ENCODE measurements at regions not wholly inside any gene's neighbourhood (a gene's known extent, or its start where the extent isn't known, plus 50 kb on each side); places are given as distances from the start of the nearest gene placed in this dataset.
"Not testable (repeated sequence)": the region's sequence is repeated elsewhere in the genome, so short reads cannot be mapped to it uniquely, and the experiment has no call there.

DNA sequence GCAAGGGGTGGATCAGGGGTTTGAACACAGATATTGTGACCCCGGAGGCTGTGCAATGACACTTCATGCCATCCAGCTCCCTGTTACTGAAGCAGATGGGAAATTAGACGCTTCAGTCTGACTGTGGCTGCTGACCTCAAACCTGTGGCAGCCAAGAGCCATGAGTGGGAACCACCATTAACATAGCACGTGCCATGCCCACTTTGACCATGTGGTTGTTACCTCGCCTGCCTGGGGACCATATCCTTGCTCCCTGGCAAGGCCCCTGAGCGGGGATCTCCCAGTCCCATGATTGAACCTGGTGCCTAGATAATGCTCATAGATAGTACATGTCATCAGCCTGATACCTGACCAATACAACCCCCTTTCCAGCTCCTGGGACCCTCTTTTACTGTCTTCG, 68.9 kb downstream of the CYP26B1 start:
- no peak for DNase-seq

DNA sequence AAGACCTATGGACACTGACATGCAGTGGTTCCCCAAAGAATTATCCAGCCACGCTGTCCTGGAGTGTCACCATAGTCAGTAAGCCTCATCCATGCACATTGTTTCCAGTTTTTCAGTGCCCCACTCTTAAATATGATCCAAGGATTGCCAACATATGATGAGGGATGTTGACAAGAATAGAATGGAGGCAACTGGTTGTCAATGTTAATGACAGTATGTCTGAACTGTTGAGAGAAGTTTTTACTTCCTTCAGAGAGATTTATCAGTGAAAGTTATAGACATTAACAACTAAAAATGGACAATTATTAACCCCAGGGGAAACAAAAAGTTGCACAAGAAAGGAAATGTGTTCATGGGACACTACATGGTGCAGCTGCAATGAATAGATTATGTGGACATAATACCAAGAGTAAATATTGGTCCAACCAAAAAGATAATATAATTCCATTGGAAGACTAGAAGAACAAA, 69.9 kb downstream of the CYP26B1 start:
- no peak for DNase-seq

DNA sequence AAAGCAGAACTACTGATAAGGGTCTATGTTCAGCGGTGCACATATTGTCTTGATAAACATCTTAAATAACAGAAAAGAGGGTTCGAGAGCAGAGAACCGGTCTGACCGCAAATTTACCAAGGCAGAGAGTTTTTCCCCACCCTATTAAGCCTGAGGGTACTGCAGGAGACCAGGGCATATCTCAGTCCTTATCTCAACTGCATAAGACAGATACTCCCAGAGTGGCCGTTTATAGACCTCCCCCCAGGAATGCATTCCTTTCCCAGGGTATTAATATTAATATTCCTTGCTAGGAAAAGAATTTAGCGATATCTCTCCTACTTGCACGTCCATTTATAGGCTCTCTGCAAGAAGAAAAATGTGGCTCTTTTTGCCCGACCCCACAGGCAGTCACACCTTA, 74.3 kb downstream of the CYP26B1 start:
- DNase-seq, result not testable (repeated sequence)

DNA sequence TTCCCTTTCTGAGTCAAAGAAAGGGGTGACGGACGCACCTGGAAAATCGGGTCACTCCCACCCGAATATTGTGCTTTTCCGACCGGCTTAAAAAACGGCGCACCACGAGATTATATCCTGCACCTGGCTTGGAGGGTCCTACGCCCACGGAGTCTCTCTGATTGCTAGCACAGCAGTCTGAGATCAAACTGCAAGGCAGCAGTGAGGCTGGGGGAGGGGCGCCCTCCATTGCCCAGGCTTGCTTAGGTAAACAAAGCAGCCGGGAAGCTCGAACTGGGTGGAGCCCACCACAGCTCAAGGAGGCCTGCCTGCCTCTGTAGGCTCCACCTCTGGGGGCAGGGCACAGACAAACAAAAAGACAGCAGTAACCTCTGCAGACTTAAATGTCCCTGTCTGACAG, 83.5 kb downstream of the CYP26B1 start:
- DNase-seq, result not testable (repeated sequence)

DNA sequence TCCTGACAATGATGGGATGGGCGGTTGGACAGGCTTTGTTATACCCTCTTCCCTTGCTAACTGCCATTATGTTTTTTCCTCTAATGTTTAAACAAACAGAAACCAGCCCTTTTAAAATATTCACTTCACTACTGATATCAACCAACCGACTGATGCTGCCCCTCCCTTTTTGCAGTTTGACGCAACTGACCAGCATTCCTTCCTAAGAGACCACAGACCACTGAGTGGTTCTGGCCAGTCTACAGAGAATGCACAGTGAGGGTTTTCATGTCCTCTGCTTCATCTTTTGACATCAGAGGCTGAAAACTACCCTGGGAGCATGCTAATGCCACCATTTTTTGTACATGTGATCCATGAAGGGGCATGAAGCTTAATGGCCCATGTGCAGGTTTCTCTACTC, 85.3 kb downstream of the CYP26B1 start:
- no peak for DNase-seq

DNA sequence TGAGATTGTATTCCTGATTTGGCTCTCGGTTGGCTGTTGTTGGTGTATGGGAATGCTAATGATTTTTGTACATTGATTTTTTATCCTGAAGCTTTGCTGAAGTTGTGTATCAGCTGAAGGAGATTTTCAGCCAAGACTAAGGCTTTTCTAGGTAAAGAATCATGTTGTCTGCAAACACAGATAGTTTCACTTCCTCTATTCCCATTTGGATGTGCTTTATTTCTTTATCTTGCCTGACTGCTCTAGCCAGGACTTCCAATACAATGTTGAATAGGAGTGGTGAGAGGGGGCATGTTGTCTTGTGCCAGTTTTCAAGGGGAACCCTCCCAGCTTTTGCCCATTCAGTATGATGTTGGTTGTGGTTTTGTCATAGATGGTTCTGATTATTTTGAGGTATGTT, 90.4 kb downstream of the CYP26B1 start:
- no peak for DNase-seq

DNA sequence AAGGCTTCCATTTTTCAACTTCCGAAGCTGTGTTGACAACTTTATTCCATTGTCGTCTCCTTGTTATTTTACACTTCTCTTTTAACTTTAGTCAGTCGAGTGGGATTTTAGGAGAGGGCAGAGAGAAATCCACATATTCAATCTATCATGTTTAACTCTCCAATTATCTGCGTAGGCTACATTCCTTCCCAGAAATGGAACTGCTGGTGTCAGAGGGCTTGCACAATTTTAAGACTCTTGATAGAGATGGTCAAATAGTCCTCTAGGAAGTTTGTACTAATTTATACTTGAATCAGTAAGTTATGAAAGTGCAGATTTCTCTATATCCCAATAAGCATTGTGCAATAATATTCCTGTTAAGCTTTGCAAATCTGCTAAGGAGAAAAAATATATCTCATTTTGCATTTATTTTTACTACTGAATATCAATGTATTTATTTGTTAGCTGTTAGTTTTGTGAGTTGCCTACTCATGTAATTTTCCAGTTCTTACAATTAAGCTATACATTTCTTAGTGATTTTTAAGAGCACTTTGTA, 95.6 kb downstream of the CYP26B1 start:
- no peak for DNase-seq

DNA sequence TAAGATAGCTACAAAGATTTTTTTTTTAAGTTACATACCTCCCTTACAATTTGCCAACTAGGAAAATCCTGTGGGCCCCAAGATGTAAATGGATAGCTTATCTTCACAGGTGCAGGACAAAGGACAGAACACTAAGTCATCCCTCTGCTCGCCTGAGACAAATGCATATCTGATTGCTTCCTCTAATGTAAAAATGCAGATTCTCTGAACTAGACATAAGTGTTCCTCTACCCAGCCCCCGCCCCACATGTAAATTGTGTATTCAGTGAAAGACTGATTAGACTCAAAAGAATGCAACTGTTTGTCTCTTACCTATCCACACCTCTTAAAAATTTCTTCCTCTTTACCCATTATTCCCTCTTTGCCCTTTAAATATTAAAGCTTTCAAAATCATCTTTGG, 96.5 kb downstream of the CYP26B1 start:
- no peak for DNase-seq

DNA sequence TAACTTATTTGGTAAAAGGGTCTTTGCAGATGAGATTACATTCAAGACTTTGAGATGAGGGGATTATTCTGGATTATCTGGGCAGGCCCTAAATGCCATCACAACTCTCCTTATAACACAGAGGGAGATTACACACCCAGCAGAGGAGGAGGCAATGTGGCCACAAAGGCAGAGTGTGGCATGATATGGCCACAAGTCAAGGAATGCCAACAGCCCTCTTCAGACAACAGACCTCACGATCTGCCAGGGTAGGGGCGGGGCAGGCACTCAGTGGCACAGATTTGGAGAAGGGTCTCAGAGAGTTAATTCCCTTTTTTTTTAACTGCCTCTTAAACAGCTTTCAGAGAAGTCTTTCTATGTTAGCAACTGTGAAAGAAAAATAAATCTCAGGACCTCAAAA, 96.9 kb downstream of the CYP26B1 start:
- no peak for DNase-seq

DNA sequence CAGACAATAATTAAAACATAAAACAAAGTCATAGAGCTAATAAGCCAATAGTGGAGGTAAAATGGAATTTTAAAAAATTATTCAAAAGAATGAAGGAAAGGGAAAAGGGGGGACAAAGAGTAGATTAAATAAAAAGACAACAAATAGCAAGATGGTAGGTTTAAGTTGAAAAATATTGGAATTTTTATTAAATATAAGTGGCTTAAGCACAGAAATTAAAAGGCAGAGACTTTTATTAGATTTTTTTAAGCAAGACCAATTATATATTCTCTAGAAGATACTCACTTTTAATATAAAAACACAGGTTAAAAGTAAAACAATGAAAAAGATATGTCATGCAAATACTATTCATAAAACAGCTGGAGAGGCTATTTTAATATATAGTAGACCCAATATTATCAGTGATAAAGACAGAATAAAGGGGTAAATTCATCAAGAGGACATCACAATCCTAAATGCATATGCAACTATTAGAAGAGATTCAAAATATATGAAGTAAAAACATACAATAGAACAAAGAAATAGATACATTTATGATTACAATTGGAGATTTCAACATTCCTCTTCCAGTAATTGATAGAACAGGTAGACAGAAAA, 98.7 kb downstream of the CYP26B1 start:
- DNase-seq, result no peak

DNA sequence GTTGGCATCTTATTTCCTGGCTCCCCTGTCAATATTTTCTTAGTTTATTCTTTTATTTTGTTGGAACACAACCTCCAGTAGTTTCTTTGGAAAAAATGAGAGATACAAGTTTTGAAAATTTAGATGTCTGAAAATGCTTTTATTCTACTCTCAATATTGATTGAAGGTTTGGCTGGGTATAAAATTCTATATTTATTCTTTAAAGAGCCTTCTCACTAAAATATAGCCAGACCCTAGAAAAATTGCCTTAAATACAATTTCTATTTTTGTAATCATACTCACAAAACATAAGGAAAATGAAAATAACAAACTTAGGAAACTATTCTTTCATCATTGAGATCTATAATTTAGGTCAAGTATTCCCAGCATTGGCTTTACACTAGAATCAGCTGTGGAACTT, 103.7 kb downstream of the CYP26B1 start:
- no peak for DNase-seq

DNA sequence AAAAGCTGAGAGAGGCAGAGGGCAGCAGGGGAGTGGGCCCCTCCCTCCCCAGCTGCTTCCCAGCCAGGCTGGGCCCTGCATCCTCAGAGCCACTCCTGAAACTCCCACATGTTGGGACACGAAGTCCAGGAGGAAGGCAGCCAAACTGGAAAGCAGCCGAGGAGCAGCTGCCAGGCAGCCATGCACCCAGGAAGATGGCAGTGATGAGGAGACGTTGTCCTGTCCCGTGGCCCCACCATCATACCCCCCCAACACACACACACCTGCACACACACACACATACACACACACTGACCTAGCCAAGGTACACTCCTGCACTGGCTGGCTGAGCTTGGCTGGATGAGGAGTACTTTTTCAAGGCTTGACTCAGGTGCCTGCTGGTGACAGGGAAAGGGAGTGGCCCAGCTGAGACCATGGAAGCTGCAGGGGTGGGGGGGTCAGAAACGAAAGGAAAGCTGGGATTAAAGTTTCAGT, 106.0 kb downstream of the CYP26B1 start:
- no peak for DNase-seq

DNA sequence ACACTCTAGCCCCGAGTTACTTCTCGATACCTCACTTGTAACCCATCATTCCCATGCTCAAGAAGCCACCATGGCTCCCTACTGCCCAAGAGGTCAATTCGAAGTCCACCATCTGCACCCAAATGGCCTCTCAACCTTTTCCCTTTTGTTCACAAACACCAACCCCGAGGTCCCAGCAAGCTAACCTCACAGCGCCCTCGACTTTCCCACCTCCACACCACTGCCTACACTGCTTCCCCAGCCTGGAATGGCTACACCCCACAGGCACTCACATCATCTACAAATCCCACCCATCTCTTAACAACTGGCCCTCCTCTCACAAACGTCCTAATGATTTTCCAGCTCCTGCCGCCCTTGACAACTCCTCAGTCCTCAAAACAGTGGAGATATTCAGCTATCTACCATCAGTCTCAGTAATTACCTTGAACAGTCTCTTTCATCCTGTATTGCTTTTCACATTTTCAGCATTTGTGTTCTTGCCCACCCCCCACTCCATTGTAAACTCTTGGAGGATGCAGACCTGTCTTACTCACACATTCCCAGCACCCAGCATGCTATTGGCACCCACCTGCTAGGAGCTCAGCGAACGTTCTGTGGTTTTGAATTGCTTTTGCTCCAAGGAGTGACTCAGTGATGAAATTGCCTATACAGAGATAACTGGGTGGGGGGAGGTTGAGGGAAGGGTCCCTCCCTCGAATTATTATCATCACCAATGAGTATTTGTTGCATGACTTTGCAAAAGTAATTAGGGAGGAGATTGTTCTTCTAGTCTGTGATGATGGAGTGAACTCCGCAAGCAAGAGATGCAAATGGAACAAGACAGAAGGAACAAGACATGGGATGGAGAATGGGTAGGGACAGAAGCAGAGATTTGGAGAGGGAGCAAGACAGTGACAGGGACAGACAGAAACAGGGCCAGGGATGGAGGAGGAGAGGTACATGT, 106.8 kb downstream of the CYP26B1 start:
- DNase-seq, result no peak

DNA sequence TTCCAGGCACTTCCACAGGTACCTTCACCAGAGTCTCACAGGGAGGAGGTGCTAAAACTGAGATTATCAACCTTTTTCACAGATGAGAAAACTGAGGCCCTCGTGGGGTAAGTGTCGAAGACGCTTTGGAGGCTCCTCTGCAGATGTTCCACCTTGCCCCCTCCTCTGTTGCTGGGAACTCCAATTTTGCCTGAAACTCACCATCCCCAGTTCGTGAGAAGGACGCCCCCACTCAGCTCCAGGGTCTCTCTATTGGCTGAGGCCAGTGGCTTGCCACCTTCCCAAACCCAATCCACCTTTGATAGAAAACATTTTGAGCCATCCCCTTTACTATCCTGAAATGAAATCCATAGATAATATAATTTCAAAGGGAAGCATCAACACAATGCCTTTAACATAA, 109.1 kb downstream of the CYP26B1 start:
- no peak for DNase-seq

DNA sequence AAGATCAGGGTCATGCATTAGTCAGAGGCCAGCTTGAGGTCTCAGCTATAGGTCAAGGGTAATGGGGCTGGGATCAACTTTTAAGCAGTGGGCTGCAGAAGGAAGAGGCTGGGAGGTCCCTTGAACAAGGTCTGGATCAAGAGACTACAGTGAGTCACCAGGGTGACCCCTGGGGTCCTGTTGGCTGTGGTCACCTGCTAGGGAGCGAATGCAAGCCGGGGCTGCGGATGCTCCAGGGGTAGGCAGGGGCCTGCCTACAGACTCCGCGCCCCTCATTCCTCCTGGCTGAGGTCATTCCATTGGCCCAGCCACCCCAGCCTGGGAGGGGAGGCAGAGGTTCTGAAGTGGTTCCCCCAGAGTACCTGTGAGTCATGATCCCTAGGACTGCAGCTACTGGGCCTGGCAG, 110.4 kb downstream of the CYP26B1 start:
- DNase-seq, result no peak

DNA sequence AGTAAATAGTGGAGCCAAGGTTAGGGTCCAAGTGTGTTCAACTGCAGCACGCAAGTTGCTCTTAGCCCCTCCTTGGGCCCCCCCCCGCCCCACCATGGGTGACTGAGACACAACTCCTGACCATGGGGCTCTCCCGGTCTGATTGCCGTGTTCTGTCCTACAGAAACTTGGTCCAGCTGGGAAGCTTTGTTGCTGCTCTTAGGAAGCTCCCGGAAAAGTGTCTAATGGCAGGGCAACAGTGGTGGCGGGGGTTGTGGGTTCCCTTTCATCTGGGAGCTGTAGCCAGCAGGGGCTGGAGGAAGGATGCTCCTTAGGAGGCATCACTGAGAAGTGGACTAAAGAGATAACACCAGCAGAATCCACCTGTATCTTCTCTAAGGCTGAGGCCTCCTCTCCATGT, 111.1 kb downstream of the CYP26B1 start:
- DNase-seq, result no peak

DNA sequence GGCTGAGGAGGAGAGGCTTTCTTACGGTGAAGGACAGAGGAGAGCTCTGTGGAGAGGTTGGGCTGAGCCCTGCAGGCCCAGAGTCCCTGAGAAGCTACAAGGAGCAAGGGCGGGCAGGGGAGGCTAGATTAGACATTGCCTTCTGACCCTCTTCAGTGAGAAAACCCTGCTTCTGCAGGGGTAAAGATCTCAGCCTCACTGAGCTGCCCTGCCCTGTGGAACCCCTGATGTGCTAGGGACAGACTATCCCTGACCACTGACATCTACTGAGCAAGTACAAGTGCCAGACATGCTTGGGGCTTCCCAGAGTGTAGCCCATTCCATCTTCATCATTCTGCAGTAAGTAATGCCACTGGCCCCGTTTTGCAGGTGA, 111.5 kb downstream of the CYP26B1 start:
- DNase-seq, result no peak

DNA sequence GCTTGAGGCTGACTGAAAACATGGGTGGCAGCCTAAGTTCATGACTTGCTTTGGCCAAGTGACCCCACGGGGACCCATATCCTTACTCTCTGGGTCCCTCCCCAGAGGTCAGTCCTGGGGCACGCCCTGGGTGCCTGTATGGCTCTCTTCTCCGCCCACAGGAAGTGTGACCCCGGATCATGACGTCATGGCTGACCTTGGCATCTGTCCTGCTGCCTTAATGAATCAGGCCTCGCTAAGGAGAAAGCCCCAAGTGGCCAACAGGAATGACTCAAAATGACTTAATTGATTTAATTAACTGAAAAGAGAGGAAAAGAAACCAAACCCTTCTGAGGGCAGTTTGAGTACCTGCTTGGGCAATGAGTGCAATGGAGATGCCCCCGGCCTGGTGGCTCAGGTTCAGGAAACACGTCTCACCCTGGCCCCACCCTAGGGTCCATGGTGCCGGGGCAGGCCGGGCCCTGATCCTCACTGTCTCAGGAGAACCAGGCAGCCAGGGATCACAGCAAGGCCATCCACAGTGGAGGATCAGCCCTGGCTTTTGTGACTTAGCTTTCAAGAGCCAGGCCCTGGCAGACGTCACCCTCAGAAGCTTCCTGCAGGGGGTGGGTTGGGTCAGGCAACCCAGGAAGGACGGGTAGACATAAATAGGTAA, 112.0 kb downstream of the CYP26B1 start:
- no peak for DNase-seq

DNA sequence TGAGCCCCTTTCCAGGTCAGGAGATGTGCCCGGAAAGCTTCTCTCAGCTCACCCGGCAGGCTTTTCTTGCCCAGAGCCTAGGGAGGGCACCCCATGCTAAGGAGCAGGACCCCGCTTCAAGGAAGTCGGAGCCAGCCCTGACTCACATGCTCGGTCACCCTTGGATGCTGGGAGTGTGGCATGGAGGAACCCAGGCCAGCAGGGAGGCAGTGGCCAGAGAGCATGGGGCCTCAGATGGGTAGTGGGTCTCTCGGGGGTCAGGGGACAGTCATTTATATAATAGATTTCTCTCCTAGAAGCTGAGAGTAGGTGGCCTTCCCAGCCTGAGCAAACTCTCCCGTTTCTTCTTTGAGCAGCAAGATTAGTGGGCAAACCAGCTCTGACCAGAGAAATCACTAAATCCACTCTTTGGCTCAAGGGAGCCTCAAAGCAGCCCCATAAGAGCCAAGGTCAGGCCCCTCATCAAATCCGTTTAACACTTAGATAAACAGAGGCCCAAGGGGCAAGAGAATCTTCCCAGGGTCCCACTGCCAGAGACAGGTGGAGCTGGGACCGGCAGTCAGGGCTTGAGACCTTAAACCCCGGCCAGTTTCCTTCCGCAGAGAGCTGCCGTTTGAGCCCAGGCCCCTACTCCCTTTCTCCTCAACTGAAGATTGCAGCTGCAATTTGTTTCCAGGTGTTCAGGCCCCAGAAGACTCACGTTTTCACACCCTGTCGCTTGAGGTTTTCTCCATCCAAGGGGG, 113.1 kb downstream of the CYP26B1 start:
- no peak for DNase-seq

DNA sequence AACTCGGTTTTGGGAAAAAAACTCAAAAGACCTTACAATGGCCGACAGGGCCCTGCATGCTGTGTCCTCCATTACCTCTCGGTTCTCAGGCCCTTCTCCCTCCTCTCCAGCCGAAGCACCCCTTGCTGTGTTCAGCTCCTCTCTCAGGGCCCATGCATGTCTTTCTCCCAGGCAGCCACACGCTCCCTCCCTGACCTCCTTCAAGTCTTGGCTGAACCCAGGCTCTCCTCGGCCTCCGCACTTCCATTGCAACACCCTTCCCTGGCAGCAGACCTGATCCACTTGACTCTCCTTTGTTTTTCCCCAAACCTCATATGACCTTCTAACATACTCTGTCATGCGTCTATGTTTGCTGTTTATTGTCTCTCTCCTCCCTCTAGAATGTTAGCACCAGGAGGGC, 114.0 kb downstream of the CYP26B1 start:
- no peak for DNase-seq

DNA sequence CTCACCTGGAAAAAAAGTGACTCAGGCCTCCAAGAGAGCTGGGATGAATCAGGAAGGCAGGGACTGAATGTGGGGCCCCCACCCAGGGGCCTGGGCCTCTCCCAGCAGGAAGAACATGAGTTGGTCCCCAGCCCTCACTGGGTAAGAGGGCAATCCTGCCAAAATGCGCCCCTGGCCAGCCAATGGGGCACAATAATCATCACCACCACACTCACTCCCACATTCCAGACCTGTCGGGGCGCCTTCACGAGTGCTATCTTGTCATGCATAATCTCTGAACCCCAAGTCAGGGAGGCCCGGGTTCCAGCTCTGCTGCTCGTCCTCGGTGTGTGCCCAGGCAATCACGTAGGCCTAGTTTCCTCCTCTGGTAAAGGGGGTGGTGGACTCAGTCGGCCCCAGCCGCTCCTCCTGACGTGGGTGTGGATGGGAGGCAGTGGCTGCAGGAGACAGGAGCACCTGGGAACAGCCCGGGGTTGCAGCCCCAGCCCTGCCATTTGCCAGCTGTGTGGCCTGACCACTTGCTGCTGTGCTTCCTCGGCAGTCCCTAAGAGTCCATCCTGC, 115.1 kb downstream of the CYP26B1 start:
- no peak for DNase-seq

DNA sequence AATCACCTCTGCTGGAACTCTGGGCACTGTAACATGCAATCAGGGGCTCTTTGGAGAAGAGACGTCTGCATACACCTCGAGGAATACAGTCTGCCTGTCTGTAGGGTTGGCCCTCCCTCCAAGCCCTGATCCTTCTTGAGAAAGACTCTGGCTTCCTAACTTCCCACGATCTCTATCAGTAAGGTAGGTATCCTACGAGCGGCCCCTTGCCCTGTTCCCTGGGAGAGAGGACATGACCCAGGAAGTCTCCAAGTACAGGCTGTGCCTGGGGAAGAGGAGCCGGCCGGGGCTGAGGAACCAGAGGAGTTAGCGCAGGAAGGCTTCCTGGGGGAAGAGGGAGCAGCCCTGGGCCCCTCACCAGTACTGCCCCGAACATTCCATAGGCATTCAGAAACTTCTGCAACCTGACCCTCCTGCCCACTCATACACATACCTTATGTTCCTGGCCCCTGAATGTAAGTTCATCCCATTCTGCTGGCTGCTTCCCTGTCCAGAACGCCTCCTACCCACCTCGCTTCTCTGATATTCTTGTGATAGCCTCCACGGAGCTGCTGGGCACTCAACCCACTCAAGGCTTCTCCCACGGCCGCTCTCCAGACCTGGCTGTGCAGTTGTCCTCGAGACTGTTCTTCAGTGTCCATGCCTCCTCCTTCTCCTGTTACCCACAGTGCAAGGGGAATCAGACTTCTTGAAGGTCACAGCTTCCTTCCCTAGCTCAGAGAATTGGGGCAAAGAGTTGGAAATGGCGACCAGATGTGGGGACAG, 116.1 kb downstream of the CYP26B1 start:
- DNase-seq, result no peak

Data from COR-L47 (cell line).